ENCODE measurements at regions not wholly inside any gene's neighbourhood (a gene's known extent, or its start where the extent isn't known, plus 50 kb on each side); places are given as distances from the start of the nearest gene placed in this dataset.

DNA sequence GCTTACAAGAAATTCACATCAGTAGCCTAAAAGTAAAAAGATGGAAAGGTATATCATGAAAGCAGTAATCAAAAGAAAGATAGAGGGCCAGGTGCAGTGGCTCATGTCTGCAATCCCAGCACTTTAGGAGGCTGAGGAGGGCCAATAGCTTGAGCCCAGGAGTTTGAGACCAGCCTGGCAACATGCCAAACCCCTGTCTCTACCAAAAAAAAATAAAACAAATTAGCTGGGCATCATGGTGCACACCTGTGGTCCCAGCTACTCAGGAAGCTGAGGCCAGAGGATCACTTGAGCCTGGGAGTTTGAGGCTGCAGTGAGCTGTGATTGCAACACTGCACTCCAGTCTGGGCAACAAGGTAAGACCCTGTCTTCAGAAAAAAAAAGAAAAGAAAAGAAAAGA, 55.5 kb downstream of the GSPT2 start:
- H3K4me3 ChIP-seq (ENCODE audit: low read depth in 1 of 2, low read length in 2 of 2): no peak overlapping the region
- H3K4me1 ChIP-seq (ENCODE audit: control insufficient read depth in 1 of 2, insufficient read depth in 2 of 2, low read length in 2 of 2): no peaks in the 10 kb centered on the region
- no peaks in the 10 kb centered on the region for H3K36me3 ChIP-seq (ENCODE audit: control insufficient read depth in 1 of 2, insufficient read depth in 2 of 2, low read length in 2 of 2)
- no peaks in the 10 kb centered on the region for H3K27me3 ChIP-seq (ENCODE audit: low read depth, low read length)
- no peaks in the 10 kb centered on the region for H3K9me3 ChIP-seq (ENCODE audit: control insufficient read depth in 1 of 2, low read length in 2 of 2)
- H3K27ac ChIP-seq (ENCODE audit: low read length): no peak overlapping the region

DNA sequence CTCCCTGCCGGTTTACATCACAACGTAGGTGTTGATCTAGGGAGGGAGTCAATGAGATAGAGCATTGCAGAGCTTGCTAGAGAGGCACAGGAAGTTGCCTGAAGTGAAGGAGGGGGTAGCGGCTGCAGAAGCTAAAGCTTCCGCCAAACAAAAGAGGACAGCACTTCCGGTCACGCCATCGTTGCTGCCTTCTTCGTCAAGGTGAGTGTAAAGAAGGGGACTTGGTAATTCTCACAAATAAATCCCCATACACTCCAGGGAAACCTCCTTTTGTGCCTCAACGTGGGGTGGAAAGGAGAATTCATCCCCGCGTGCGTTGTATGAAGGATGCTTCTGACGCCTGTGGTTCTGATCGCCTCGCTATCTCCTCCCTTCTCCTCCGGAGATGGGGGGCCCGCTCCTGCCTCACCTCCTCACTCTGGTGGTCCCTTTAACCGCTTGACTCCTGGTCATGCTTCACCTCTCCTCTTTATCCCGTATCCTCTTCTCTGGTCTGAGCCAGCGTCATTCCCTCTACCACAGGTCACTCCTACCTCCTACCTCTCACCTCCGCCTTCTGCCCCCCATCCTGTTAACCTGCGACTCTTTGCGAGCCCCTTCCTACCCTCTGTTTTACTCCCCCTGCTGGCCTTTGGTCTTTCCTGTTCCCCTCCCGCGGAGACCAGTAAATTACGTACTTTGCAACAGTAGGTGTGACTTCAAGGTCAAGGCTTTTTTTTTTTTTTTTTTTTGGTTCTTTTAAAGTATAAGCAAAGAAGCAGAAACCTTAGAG, 59.9 kb downstream of the GSPT2 start:
- Histone ChIP-seq H3K27me3 (ENCODE audit: low read depth, low read length) (no peaks in the 10 kb centered on the region), H3K36me3 (ENCODE audit: control insufficient read depth in 1 of 2, insufficient read depth in 2 of 2, low read length in 2 of 2) (no peaks in the 10 kb centered on the region), H3K27ac (ENCODE audit: low read length) (peak overlapping the region; percentile 51), H3K4me3 (ENCODE audit: low read depth in 1 of 2, low read length in 2 of 2) (peak overlapping the region; percentile 76 to 89), H3K4me1 (ENCODE audit: control insufficient read depth in 1 of 2, insufficient read depth in 2 of 2, low read length in 2 of 2) (no peaks in the 10 kb centered on the region), H3K9me3 (ENCODE audit: control insufficient read depth in 1 of 2, low read length in 2 of 2) (no peaks in the 10 kb centered on the region)

DNA sequence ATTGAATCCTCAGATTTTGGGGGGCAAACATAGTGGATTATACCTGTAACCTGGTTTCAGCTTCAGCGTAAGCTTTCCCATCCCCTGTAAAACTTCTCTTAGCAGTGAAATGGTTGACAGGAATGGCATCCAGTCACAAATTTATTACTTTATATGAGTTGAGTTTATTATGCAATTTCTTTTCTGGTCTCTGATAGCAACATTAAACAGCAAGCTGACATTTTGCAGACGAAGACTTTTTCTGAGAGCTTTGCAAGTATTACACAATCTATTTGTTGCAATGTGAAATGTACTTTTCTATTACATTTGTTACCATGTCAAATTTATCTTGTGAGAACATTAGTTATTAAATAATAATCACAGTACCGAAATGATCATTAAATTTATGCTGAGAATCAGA, 60.6 kb downstream of the GSPT2 start:
- no peak overlapping the region for H3K27ac ChIP-seq (ENCODE audit: low read length)

DNA sequence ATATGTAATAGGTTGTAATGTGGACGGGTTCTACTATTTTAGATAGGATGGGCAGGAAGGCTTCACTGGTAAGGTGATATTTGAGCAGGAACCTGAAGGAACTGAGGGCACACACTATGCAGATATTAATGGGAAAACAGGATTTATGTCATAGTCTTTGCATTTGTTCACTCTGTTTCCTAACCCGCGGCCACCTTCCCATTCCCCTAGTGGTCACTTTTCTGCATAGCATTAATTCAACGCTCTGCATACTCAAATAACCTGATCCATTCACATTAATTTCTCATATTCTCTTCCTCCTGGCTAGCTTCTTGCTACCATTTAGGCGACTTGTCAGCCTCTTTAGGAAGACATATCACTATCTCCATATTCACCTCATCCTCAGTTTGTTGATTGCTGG, 61.5 kb downstream of the GSPT2 start:
- Histone ChIP-seq H3K36me3 (ENCODE audit: control insufficient read depth in 1 of 2, insufficient read depth in 2 of 2, low read length in 2 of 2) (no peaks in the 10 kb centered on the region), H3K27ac (ENCODE audit: low read length) (no peak overlapping the region), H3K27me3 (ENCODE audit: low read depth, low read length) (no peaks in the 10 kb centered on the region), H3K9me3 (ENCODE audit: control insufficient read depth in 1 of 2, low read length in 2 of 2) (no peaks in the 10 kb centered on the region), H3K4me1 (ENCODE audit: control insufficient read depth in 1 of 2, insufficient read depth in 2 of 2, low read length in 2 of 2) (no peaks in the 10 kb centered on the region), H3K4me3 (ENCODE audit: low read depth in 1 of 2, low read length in 2 of 2) (no peak overlapping the region)

More for the DNA sequence above, 60.6 kb downstream of the GSPT2 start:
- Histone ChIP-seq H3K36me3 (ENCODE audit: control insufficient read depth in 1 of 2, insufficient read depth in 2 of 2, low read length in 2 of 2) (no peaks in the 10 kb centered on the region), H3K27me3 (ENCODE audit: low read depth, low read length) (no peaks in the 10 kb centered on the region), H3K4me3 (ENCODE audit: low read depth in 1 of 2, low read length in 2 of 2) (peak overlapping the region; percentile 76 to 89), H3K9me3 (ENCODE audit: control insufficient read depth in 1 of 2, low read length in 2 of 2) (no peaks in the 10 kb centered on the region), H3K4me1 (ENCODE audit: control insufficient read depth in 1 of 2, insufficient read depth in 2 of 2, low read length in 2 of 2) (no peaks in the 10 kb centered on the region)

DNA sequence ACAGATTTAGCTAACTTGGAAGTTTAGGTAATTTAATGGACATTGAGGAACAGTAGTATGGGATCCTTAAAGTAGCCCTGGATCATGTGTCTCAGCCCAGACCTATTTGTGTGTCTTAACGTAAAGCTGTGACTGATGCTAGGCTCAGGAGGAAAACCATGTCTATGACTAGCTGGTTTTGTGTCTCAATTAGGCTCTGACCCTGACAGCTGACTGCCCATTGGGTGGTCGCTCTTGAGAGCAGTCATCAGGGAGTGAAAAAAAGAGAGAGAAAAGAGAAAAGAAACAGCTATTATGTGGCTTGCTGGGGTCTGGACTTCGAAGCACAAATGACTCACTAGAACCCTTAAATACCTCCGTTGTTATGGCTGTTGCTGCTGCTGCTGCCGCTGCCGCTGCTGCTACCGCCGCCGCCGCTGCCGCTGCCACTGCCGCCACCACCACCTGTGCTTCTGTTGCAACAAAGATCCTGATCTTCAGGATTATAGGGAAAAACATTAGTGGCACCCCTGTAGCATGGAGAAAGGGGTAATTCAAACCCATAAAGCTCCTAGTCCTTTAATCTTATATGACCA, 70.7 kb downstream of the GSPT2 start:
- no peaks in the 10 kb centered on the region for H3K27me3 ChIP-seq (ENCODE audit: low read depth, low read length)
- no peak overlapping the region for H3K27ac ChIP-seq (ENCODE audit: low read length)
- no peaks in the 10 kb centered on the region for H3K4me1 ChIP-seq (ENCODE audit: control insufficient read depth in 1 of 2, insufficient read depth in 2 of 2, low read length in 2 of 2)
- no peak overlapping the region for H3K4me3 ChIP-seq (ENCODE audit: low read depth in 1 of 2, low read length in 2 of 2)
- no peaks in the 10 kb centered on the region for H3K9me3 ChIP-seq (ENCODE audit: control insufficient read depth in 1 of 2, low read length in 2 of 2)
- no peaks in the 10 kb centered on the region for H3K36me3 ChIP-seq (ENCODE audit: control insufficient read depth in 1 of 2, insufficient read depth in 2 of 2, low read length in 2 of 2)

DNA sequence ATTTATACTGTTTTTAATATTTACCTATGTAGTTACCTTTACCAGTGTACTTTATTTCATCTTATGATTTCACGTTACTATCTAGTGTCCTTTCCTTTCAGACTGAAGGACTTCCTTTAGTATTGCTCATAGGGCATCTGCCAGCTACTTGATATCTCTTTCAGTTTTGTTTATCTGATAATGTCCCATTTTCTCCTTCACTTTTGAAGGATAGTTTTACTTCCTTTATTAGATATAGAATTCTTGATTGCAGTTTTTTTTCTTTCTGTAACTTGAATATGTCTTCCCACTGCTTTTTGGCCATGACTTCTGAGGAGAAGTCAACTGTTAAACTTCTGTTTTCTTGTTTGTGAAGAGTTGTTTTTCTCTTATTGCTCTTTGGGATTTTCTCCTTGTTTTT, 69.4 kb upstream of the MAGED1 start:
- Histone ChIP-seq H3K4me1 (ENCODE audit: control insufficient read depth in 1 of 2, insufficient read depth in 2 of 2, low read length in 2 of 2) (no peaks in the 10 kb centered on the region), H3K36me3 (ENCODE audit: control insufficient read depth in 1 of 2, insufficient read depth in 2 of 2, low read length in 2 of 2) (no peaks in the 10 kb centered on the region), H3K27ac (ENCODE audit: low read length) (no peak overlapping the region), H3K4me3 (ENCODE audit: low read depth in 1 of 2, low read length in 2 of 2) (no peak overlapping the region), H3K27me3 (ENCODE audit: low read depth, low read length) (no peaks in the 10 kb centered on the region), H3K9me3 (ENCODE audit: control insufficient read depth in 1 of 2, low read length in 2 of 2) (no peaks in the 10 kb centered on the region)

DNA sequence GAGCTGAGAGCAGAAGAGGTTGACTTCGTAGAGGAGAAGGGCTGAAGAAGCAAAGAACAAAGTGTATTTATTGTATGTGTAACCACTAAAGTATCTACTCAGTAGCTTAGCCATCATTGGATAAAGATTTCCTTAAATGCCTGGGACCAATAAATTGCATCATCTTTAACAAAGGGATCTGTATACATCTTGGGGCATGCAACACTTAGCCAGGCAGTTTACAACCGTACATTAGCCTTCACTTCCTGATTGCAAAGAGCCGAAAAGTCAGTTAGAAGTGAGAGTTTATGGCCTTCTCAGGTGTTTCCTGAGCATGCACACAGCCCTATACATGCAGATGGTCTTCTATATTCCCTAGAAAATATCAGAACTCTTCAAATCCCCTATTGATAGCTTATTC, 68.0 kb upstream of the MAGED1 start:
- no peaks in the 10 kb centered on the region for H3K27me3 ChIP-seq (ENCODE audit: low read depth, low read length)
- no peak overlapping the region for H3K4me3 ChIP-seq (ENCODE audit: low read depth in 1 of 2, low read length in 2 of 2)
- H3K4me1 ChIP-seq (ENCODE audit: control insufficient read depth in 1 of 2, insufficient read depth in 2 of 2, low read length in 2 of 2): no peaks in the 10 kb centered on the region
- no peak overlapping the region for H3K27ac ChIP-seq (ENCODE audit: low read length)
- no peaks in the 10 kb centered on the region for H3K36me3 ChIP-seq (ENCODE audit: control insufficient read depth in 1 of 2, insufficient read depth in 2 of 2, low read length in 2 of 2)
- no peaks in the 10 kb centered on the region for H3K9me3 ChIP-seq (ENCODE audit: control insufficient read depth in 1 of 2, low read length in 2 of 2)

DNA sequence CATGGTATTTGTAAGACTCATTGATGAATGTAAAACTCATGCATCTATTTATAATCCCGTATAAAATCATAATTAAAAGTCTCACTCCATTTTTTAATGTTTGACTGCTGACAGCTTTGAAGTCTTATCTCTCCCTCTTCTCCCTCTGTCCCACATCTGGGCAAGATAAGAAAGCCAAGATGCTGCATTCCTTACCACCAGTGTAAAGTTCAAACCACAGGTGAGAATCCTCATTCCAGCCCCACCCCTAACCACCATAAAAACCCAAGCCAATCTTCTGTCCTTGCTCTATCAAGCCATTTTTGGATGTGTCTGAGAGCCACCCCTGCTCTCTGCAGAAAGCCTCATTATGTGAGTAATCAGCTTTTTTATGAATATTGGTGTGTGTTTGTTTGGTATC, 59.3 kb upstream of the MAGED1 start:
- H3K27ac ChIP-seq (ENCODE audit: low read length): no peak overlapping the region
- H3K27me3 ChIP-seq (ENCODE audit: low read depth, low read length): no peaks in the 10 kb centered on the region
- no peaks in the 10 kb centered on the region for H3K4me1 ChIP-seq (ENCODE audit: control insufficient read depth in 1 of 2, insufficient read depth in 2 of 2, low read length in 2 of 2)
- H3K36me3 ChIP-seq (ENCODE audit: control insufficient read depth in 1 of 2, insufficient read depth in 2 of 2, low read length in 2 of 2): no peaks in the 10 kb centered on the region
- no peaks in the 10 kb centered on the region for H3K9me3 ChIP-seq (ENCODE audit: control insufficient read depth in 1 of 2, low read length in 2 of 2)
- no peak overlapping the region for H3K4me3 ChIP-seq (ENCODE audit: low read depth in 1 of 2, low read length in 2 of 2)

DNA sequence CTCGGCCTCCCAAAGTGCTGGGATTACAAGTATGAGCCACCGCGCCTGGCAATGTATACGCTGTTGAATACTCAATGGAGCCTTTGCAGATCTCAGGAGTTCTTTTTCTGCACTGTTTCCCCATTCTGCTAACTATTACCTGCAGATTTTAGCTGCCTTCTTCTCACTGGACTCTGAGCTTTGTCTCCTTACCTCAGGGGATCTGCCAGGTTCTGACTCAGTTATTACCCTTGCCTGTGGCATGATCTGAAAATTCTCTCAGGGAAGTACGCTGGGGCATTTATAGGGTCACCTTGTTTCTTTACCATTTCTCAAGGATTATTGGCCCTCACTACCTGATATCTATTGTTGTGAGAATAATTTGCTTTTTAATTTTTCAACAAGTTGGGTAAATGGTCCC, 56.6 kb upstream of the MAGED1 start:
- no peak overlapping the region for H3K27ac ChIP-seq (ENCODE audit: low read length)
- H3K36me3 ChIP-seq (ENCODE audit: control insufficient read depth in 1 of 2, insufficient read depth in 2 of 2, low read length in 2 of 2): no peaks in the 10 kb centered on the region
- H3K4me3 ChIP-seq (ENCODE audit: low read depth in 1 of 2, low read length in 2 of 2): no peak overlapping the region
- H3K4me1 ChIP-seq (ENCODE audit: control insufficient read depth in 1 of 2, insufficient read depth in 2 of 2, low read length in 2 of 2): no peaks in the 10 kb centered on the region
- H3K9me3 ChIP-seq (ENCODE audit: control insufficient read depth in 1 of 2, low read length in 2 of 2): no peaks in the 10 kb centered on the region
- H3K27me3 ChIP-seq (ENCODE audit: low read depth, low read length): no peaks in the 10 kb centered on the region

DNA sequence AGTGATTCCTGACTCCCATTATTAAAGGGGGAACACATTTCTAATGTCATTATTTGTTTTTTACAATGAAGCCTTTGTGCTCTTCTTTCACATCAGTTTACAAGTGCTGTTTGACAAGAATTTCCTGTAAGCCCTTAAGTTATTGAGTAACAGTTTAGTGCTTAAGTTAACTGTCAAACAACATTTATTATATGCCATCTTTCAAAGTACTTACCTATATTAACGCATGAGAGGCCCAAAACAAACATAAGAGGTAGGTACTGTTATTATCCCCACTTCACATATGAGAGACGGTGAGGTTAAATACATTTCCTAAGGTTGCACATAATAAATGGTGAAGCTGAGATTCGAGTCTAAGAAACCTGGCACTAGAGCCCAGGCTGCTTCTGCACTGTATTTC, 56.0 kb upstream of the MAGED1 start:
- Histone ChIP-seq H3K27ac (ENCODE audit: low read length) (no peak overlapping the region), H3K9me3 (ENCODE audit: control insufficient read depth in 1 of 2, low read length in 2 of 2) (no peaks in the 10 kb centered on the region)

DNA sequence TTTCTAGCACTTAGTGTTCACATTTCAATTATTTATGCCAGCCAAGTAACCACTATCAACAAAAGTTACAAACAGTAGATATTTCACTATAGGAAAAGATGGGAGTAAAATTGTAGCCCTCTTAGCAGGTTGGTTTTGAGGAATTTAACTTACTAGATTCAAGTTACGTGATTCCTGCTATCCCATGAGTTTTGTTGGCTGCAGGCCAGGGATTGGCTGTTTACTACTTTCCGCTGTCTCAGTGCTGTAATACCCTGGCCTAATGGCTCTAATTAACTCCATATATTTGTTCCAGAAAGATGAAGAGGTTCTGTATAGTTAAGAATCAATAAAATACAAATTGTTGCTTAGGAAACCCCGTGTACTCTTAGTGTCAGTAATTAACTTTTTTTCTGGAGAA, 55.5 kb upstream of the MAGED1 start:
- Histone ChIP-seq H3K4me3 (ENCODE audit: low read depth in 1 of 2, low read length in 2 of 2) (no peak overlapping the region), H3K4me1 (ENCODE audit: control insufficient read depth in 1 of 2, insufficient read depth in 2 of 2, low read length in 2 of 2) (no peaks in the 10 kb centered on the region), H3K27ac (ENCODE audit: low read length) (no peak overlapping the region), H3K36me3 (ENCODE audit: control insufficient read depth in 1 of 2, insufficient read depth in 2 of 2, low read length in 2 of 2) (no peaks in the 10 kb centered on the region), H3K27me3 (ENCODE audit: low read depth, low read length) (no peaks in the 10 kb centered on the region), H3K9me3 (ENCODE audit: control insufficient read depth in 1 of 2, low read length in 2 of 2) (no peaks in the 10 kb centered on the region)

More for the DNA sequence above, 56.0 kb upstream of the MAGED1 start:
- H3K4me1 ChIP-seq (ENCODE audit: control insufficient read depth in 1 of 2, insufficient read depth in 2 of 2, low read length in 2 of 2): no peaks in the 10 kb centered on the region
- H3K4me3 ChIP-seq (ENCODE audit: low read depth in 1 of 2, low read length in 2 of 2): no peak overlapping the region
- no peaks in the 10 kb centered on the region for H3K27me3 ChIP-seq (ENCODE audit: low read depth, low read length)
- H3K36me3 ChIP-seq (ENCODE audit: control insufficient read depth in 1 of 2, insufficient read depth in 2 of 2, low read length in 2 of 2): no peaks in the 10 kb centered on the region
